Ishikawa (cell line): ENCODE measurements at regions not wholly inside any gene's neighbourhood (a gene's known extent, or its start where the extent isn't known, plus 50 kb on each side); places are given as distances from the start of the nearest gene placed in this dataset.

Experiments
- CEBPB ChIP-seq: IDR thresholded peaks from 2 replicates; pipeline ENCODE4 v1.6.1; 2012
- CREB1 ChIP-seq: IDR thresholded peaks from 2 replicates; pipeline ENCODE4 v1.6.1; 2012; ENCODE audit warnings: low read depth
- EGR1 ChIP-seq: IDR thresholded peaks from 2 replicates; pipeline ENCODE4 v1.6.1; 2012
- EP300 ChIP-seq: IDR thresholded peaks from 2 replicates; pipeline ENCODE4 v1.6.1; 2012; ENCODE audit warnings: borderline replicate concordance
- FOXM1 ChIP-seq: IDR thresholded peaks from 2 replicates; pipeline ENCODE4 v1.6.1; 2012; ENCODE audit warnings: low read depth, borderline replicate concordance
- NFIC ChIP-seq: IDR thresholded peaks from 2 replicates; pipeline ENCODE4 v1.6.1; 2012
- RAD21 ChIP-seq: IDR thresholded peaks from 2 replicates; pipeline ENCODE4 v1.6.1; 2012; ENCODE audit warnings: low read depth
- TAF1 ChIP-seq: IDR thresholded peaks from 2 replicates; pipeline ENCODE4 v1.6.1; 2012; ENCODE audit warnings: low read depth, mild to moderate bottlenecking
- TCF12 ChIP-seq: IDR thresholded peaks from 2 replicates; pipeline ENCODE4 v1.6.1; 2012; ENCODE audit warnings: low read depth
- TEAD4 ChIP-seq: IDR thresholded peaks from 2 replicates; pipeline ENCODE4 v1.6.1; 2012
- YY1 ChIP-seq: IDR thresholded peaks from 2 replicates; pipeline ENCODE4 v1.6.1; 2012; ENCODE audit warnings: low read depth
- ZBTB7A ChIP-seq: IDR thresholded peaks from 2 replicates; pipeline ENCODE4 v1.6.1; 2012; ENCODE audit warnings: low read depth
- TF ChIP-seq, protein P1 (sequence below): IDR thresholded peaks from 2 replicates; pipeline ENCODE4 v1.6.1; 2012
- TF ChIP-seq, protein P2 (sequence below): IDR thresholded peaks from 2 replicates; pipeline ENCODE4 v1.6.1; 2012
- TF ChIP-seq, protein P3 (sequence below): IDR thresholded peaks from 2 replicates; pipeline ENCODE4 v1.6.1; 2012; ENCODE audit warnings: low read depth, mild to moderate bottlenecking

DNA sequence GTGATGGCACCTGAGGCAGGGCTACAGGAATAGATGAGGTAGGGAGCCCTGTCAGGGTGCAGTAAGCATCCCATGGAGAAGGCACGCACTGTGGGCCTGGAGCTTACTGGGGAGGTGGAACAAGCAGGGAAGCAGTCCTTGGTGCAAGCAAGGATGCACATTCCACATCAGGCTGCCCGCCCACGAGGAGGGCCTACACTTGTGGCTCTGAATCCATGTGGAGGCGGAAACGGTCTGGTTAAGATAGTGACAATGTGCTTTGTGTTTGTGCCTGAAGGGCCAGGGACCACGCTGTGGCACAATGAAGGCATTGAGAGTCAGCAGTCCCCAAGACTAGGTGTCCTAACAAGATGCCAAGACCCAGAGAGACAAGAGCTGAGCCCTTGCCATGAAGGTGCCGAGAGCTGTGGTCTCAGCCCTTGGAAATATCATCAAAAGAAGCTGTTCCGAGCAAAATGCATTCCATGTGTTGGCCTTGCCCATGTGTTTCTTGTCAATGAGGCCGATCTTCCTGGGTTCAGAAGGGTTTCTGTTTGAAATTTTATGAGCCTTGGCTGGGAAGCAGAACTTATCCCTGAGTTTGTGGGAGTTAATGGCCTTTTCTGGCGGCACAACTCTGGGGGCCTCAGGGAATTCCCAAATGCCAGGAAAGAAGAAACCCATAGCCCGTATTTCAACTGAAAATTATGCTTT is 111.9 kb downstream of the NGF start:
- TF ChIP-seq EGR1: peak; percentile 54; the same call in 1 of the 2 replicates
- TF ChIP-seq, protein P1, sequence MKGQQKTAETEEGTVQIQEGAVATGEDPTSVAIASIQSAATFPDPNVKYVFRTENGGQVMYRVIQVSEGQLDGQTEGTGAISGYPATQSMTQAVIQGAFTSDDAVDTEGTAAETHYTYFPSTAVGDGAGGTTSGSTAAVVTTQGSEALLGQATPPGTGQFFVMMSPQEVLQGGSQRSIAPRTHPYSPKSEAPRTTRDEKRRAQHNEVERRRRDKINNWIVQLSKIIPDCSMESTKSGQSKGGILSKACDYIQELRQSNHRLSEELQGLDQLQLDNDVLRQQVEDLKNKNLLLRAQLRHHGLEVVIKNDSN: no peak

DNA sequence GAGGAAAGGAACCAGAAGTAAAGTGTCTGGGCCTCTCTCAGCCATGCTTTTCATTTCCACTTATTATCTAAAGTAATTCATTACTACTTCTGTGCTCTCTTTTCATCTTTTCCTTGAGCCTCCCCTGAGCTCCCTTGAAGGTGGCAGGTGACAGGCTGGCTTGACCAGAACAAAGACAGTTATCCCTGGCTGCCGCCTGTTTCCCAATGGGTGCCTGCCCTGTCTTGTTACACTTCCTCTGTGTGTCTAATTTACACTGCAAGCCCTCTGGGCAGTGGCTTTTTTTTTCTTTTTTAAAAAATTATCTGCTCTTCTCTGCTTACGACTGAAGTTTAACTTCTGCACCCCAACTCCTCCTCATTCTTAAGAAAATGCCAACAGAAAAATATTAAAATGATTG is 113.4 kb downstream of the NGF start:
- TF ChIP-seq YY1: no peak
- TF ChIP-seq TAF1: no peak
- no peak for TF ChIP-seq NFIC
- TF ChIP-seq EP300: no peak

DNA sequence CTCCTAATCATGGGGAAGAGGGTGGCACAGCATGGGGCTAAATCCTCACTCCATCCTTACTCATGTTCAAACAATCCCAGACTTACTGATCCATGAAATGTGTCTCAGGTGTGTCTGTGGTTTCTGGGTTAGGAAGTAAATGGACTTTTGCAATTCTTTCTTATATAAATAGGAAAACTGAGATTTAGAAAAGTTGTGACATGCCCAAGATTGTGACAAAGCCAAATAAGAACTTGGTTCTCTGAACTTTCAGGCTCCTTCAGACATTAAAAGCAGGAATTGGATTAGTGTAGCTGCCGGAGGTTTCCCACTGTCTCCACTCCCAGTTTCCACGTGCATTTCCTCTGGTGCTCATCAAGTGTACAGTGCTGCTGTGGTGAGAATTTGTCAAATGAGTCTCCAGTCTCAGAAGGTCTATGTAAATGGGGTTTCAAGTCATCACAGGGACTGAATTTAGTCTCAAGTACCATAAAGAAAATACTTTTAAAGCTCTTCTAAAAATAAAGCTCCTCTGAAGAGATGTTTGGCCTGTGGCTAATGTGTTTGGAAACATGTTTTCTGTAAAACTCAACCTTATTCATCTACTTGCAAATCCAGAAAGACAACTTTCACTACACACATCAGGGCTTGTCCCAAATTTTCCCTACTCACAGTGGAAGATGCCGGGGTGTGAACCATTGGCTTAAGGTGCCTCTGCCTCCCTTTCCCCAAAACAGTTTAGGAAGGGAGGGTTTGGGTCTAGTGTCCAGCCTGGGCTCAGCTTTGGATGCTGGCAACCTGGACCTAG is 115.2 kb downstream of the NGF start:
- TF ChIP-seq, protein P1: no peak
- no peak for TF ChIP-seq EGR1

DNA sequence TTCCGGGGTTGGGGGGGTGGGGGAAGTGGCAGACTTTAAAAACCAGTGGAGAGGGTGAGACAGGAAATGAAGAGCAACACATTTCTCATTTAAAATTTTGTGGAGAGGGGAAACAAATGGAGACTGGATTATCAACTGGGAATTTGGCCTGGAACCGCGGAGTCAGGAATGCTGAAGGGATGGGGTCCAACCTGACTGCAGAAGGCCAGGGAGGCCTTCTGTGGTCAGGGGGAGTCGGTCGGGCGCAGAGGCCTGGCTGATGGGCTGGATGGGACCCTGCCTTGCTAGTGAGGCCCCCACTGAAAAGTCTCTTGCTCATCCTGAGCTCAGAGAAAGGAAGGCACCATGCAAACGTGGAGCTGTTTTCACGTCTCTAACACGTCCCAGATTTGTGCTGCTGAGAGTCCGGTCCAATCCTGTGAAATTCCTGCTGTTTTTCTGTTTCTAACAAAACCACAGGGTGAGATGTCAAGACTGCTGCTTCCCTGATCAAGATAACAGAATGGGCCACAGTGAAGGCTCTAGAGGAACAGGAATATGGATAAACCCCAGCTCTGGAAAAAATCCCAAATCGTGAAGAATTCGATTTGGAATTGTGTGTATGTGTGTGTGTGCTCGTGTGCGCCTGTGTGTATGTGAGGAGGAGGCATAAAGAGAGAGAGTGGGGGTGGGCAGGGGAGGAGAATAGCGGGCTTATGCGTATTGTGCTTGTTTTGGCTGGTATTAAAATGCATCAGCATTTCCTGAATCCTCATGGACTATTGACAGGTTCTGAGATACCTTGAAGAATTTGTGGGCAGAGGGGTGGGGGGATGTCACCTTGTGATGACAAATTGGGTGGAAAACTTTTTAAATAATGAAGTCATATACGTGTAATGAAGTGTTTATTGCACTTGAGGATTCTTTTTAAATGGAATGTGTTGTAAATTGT is 117.4 kb downstream of the NGF start:
- TF ChIP-seq NFIC (no peak), RAD21 (no peak), ZBTB7A (no peak), TEAD4 (no peak), YY1 (no peak), TCF12 (no peak), TAF1 (no peak)
- TF ChIP-seq, protein P1: no peak

DNA sequence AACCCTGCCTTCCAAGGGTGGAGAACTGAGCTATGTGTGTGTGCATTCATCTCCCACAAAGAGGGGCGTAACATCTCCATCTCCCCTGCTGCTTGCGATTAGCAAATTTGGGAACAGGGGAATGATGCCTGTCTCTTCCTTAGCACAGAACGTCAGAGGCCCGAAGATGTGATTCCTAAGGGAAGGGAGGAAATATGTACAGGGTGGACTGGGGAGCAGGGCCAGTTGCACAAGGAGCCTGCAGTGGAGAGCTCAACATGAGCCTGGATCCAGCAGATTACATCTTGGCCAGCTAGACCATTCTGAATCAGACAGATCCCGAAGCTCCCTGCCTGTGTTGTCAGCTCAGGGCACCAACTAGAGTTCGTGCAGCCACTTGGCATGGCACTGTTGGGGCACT is 118.1 kb downstream of the NGF start:
- TF ChIP-seq FOXM1: no peak
- no peak for TF ChIP-seq EGR1
- TF ChIP-seq EP300: no peak
- TF ChIP-seq TAF1: no peak
- TF ChIP-seq, protein P2, sequence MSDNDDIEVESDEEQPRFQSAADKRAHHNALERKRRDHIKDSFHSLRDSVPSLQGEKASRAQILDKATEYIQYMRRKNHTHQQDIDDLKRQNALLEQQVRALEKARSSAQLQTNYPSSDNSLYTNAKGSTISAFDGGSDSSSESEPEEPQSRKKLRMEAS: no peak
- TF ChIP-seq, protein P3, sequence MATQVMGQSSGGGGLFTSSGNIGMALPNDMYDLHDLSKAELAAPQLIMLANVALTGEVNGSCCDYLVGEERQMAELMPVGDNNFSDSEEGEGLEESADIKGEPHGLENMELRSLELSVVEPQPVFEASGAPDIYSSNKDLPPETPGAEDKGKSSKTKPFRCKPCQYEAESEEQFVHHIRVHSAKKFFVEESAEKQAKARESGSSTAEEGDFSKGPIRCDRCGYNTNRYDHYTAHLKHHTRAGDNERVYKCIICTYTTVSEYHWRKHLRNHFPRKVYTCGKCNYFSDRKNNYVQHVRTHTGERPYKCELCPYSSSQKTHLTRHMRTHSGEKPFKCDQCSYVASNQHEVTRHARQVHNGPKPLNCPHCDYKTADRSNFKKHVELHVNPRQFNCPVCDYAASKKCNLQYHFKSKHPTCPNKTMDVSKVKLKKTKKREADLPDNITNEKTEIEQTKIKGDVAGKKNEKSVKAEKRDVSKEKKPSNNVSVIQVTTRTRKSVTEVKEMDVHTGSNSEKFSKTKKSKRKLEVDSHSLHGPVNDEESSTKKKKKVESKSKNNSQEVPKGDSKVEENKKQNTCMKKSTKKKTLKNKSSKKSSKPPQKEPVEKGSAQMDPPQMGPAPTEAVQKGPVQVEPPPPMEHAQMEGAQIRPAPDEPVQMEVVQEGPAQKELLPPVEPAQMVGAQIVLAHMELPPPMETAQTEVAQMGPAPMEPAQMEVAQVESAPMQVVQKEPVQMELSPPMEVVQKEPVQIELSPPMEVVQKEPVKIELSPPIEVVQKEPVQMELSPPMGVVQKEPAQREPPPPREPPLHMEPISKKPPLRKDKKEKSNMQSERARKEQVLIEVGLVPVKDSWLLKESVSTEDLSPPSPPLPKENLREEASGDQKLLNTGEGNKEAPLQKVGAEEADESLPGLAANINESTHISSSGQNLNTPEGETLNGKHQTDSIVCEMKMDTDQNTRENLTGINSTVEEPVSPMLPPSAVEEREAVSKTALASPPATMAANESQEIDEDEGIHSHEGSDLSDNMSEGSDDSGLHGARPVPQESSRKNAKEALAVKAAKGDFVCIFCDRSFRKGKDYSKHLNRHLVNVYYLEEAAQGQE: no peak
- TF ChIP-seq NFIC: no peak
- TF ChIP-seq ZBTB7A: no peak
- TF ChIP-seq TCF12: no peak
- no peak for TF ChIP-seq CREB1
- TF ChIP-seq, protein P1: no peak
- TF ChIP-seq YY1: no peak
- TF ChIP-seq CEBPB: no peak
- TF ChIP-seq RAD21: no peak
- no peak for TF ChIP-seq TEAD4

DNA sequence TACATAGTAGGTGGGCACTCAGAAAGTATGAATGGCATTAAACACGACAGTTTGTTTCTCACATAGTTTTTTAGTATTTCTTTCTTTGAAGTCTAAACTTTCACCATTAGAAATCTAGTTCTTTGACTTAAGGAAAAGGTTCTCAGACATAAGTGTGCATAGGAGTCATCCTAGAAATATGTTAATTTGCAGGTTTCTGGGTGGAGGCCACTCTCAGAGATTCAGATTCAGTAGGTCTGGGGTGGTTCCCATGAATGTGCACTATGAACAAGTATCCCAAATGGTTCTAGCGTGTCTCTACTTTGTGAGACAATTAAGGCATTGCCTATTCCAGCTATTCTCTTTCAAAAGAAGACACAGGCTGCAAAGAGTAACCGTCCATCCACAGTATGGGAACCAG is 119.3 kb downstream of the NGF start:
- TF ChIP-seq, protein P2: no peak
- no peak for TF ChIP-seq CEBPB
- no peak for TF ChIP-seq TAF1
- TF ChIP-seq, protein P3: no peak
- no peak for TF ChIP-seq FOXM1
- TF ChIP-seq ZBTB7A: no peak
- no peak for TF ChIP-seq NFIC
